AG10803 (cell line): ENCODE measurements at regions not wholly inside any gene's neighbourhood (a gene's known extent, or its start where the extent isn't known, plus 50 kb on each side); places are given as distances from the start of the nearest gene placed in this dataset.

Source experiments
- DNase-seq: peaks from one replicate; pipeline ENCODE4 v3.0.0; 2010; ENCODE audit warnings: low read depth
- H3K4me3 ChIP-seq: 2 replicates; pipeline ENCODE4 v1.5.1; 2011; ENCODE audit warnings: mild to moderate bottlenecking, low read length, control low read depth
- TF ChIP-seq, protein P1 (sequence below): conservative IDR thresholded peaks from 2 replicates; pipeline ENCODE4 v1.5.1; 2011; ENCODE audit warnings: mild to moderate bottlenecking, low read length, control low read depth, inconsistent platforms

DNA sequence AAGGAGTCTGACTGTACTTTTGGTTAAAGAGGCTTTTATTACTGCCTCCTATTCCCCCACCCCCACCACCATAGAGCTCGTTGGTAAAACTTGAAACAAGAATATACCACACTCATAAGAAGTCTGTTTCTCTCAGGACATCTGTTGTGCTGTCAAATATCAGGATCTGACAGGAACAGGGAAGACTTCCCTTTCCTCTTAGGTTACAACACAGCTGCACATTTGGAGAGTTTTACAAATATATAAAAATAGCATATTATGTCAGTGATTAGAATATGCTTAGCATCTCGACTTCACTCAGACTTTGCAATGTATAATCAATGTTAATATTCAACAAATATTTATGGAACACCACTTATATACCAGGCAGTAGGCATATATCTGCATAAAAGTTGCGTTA lies 439.6 kb upstream of the REG3G start:
- TF ChIP-seq, protein P1, sequence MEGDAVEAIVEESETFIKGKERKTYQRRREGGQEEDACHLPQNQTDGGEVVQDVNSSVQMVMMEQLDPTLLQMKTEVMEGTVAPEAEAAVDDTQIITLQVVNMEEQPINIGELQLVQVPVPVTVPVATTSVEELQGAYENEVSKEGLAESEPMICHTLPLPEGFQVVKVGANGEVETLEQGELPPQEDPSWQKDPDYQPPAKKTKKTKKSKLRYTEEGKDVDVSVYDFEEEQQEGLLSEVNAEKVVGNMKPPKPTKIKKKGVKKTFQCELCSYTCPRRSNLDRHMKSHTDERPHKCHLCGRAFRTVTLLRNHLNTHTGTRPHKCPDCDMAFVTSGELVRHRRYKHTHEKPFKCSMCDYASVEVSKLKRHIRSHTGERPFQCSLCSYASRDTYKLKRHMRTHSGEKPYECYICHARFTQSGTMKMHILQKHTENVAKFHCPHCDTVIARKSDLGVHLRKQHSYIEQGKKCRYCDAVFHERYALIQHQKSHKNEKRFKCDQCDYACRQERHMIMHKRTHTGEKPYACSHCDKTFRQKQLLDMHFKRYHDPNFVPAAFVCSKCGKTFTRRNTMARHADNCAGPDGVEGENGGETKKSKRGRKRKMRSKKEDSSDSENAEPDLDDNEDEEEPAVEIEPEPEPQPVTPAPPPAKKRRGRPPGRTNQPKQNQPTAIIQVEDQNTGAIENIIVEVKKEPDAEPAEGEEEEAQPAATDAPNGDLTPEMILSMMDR = no peak
- DNase-seq = no peak
- H3K4me3 ChIP-seq = no peak overlapping the region

DNA sequence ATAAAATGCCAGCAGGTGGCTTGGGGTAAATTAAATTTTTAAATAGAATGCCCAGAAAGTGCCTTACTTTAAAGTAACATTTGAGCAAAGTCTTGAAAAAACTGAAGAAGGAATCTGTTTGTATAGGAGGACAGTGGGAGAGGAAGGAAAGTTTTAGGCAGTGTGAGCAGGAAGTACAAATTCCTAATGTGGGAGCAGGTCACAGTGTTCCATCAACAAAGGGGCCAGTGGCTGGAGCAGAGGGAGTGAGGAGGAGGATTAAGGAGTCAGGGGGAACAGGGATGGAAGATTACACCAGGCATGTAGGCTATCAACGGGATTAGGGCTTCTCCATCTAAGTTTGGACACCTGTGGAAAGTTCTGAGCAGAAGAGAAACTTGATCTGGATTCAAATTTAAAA lies 439.2 kb upstream of the REG3G start:
- no peak overlapping the region for H3K4me3 ChIP-seq
- TF ChIP-seq, protein P1 = no peak
- no peak for DNase-seq

DNA sequence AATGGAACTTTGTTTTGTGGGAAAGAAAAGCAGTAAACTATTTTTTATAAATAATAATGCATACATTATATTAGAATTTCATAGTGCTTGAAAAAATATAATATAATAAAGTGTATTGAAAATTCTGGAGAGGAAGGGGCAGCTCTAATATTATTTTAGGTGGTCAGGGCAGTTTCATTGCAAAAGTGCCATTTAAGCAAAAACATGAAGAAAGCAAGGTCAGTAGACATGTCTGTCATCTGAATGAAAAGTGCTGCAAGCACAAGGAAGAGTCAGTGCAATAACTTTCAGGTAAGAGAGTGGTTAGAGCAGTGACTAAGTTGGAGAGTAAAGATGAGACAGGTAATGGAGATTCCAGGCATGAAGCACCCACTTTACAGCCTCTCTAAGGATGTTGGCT lies 435.6 kb upstream of the REG3G start:
- TF ChIP-seq, protein P1 = no peak
- DNase-seq = no peak
- no peak overlapping the region for H3K4me3 ChIP-seq

DNA sequence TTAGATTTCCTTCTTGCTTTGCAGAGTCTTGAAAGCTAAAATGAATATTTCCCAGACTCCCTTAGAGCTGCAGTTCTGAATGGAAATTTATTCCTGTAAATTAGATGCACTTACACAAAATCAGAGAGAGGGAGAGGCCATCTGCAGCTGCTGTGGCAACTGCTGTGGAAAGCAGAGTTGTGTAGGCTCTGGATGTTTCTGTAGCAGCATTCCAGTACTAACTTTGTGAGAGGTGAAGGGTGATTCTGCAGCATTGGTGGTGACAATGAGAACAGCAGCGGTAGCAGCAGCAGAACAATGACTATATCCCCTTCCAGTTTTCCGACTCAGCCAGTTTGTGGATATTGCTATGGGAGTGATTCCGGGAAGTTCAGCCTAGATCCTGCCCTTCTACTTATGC lies 433.0 kb upstream of the REG3G start:
- TF ChIP-seq, protein P1 = no peak
- no peak for DNase-seq
- H3K4me3 ChIP-seq = no peak overlapping the region

DNA sequence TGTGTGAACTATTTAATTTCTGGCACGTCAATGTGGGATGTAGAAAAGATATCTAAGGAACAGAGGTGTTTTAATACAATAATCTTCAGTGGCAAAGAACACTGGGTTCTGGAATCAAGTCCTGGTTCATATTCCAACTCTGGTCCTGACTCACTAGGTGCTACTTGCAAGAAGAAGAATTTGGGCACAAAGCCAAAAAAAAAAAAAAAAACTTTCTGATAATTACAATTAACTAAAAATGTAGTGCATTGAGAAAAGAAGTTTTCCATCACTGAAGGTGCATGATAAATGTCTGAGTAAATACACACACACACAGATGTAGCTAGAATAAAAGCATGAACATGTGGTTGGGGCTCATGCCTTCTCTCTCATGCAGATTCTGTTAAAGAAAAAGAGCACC lies 424.4 kb upstream of the REG3G start:
- no peak for DNase-seq
- no peak overlapping the region for H3K4me3 ChIP-seq
- TF ChIP-seq, protein P1 = no peak

DNA sequence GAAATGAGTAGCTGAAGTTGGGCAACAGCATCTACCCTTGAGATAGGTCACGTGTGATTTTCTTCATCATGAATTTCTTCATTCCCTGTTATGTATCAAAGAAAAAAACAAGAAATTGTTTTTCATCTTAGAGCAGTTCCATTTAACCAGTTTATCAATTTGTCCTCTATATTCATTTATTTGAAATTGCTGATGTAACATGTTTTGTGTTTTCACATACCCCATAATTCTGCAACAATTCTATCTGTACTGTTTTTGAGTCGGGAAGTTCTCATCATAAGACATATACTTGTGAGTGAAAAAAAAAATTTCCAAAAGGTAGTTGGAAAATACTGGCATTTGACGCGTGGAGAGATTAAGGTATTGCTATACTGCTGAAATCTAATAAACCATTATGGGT lies 422.6 kb upstream of the REG3G start:
- no peak overlapping the region for H3K4me3 ChIP-seq
- TF ChIP-seq, protein P1 = no peak
- no peak for DNase-seq

DNA sequence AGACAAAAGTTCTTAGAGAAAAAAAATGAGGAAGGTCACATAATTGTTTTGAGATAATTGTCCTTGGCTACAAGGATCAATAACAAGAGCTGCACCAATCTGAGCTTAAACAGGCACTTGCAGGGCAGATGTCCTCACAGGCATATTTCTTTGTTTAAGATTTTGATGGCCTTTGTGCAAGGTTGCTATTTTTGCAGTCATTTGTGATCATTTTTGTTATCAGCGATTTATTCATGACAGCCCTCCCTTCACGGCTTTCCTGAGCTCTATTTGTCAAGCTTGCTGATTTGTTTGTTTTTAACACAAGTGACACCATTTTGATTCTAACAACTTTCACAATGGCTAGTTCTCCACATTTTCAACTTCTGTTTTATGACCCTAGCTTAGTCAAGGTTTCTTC lies 418.6 kb upstream of the REG3G start:
- DNase-seq = no peak
- TF ChIP-seq, protein P1 = no peak

More for the DNA sequence above, 418.6 kb upstream of the REG3G start:
- H3K4me3 ChIP-seq = no peak overlapping the region
